ENCODE measurements at regions not wholly inside any gene's neighbourhood (a gene's known extent, or its start where the extent isn't known, plus 50 kb on each side); places are given as distances from the start of the nearest gene placed in this dataset.

DNA sequence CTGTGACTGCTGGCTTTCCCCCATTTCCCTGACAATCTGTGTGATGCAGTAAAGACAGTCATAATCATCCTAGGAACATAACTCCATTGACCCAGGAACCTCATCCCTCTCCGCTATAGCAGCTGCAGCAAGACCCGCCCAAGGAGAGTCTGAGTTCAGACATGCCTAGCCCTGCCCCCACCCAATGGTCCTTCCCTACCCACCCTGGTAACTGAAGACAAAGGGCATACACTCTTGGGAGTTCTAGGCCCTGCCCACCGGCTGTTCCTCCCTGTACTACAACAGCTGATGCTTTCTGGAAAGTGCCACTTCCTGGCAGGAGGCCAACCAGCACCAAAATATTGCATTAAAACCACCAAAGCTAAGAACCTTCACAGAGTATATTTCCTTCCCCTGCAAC is 1035.6 kb downstream of the C4orf33 start:
- Histone ChIP-seq H4K20me1 (ENCODE audit: control insufficient read depth, extremely low read depth, insufficient read depth, low read length) (no peaks in the 10 kb centered on the region), H3K36me3 (ENCODE audit: control insufficient read depth, insufficient read depth, low read length) (no peaks in the 10 kb centered on the region), H3K79me2 (ENCODE audit: control insufficient read depth, insufficient read depth, low read length) (no peaks in the 10 kb centered on the region), H2AFZ (ENCODE audit: low read length) (no peak overlapping the region), H3K4me2 (ENCODE audit: extremely low read depth, insufficient read depth, low read length) (no peak overlapping the region), H3K27ac (ENCODE audit: insufficient read depth, low read length) (no peak overlapping the region), H3K27me3 (ENCODE audit: control insufficient read depth, insufficient read depth, low read length) (no peaks in the 10 kb centered on the region), H3K4me3 (replicated peaks in 1 of 4; ENCODE audit: control extremely low read depth in 1 of 4, insufficient read depth in 1 of 4, low read depth in 3 of 4, low read length in 4 of 4) (no peak overlapping the region), H3K4me1 (ENCODE audit: control insufficient read depth, extremely low read depth, insufficient read depth, low read length) (no peaks in the 10 kb centered on the region), H3K9me3 (ENCODE audit: control insufficient read depth, insufficient read depth, low read depth, low read length) (no peaks in the 10 kb centered on the region), H3K9ac (ENCODE audit: insufficient read depth, low read length) (no peak overlapping the region)
- TF ChIP-seq EZH2 (IDR thresholded peaks at IDR 0.05; ENCODE audit: low read length, missing control alignments) = no peak
- TF ChIP-seq, protein P1, sequence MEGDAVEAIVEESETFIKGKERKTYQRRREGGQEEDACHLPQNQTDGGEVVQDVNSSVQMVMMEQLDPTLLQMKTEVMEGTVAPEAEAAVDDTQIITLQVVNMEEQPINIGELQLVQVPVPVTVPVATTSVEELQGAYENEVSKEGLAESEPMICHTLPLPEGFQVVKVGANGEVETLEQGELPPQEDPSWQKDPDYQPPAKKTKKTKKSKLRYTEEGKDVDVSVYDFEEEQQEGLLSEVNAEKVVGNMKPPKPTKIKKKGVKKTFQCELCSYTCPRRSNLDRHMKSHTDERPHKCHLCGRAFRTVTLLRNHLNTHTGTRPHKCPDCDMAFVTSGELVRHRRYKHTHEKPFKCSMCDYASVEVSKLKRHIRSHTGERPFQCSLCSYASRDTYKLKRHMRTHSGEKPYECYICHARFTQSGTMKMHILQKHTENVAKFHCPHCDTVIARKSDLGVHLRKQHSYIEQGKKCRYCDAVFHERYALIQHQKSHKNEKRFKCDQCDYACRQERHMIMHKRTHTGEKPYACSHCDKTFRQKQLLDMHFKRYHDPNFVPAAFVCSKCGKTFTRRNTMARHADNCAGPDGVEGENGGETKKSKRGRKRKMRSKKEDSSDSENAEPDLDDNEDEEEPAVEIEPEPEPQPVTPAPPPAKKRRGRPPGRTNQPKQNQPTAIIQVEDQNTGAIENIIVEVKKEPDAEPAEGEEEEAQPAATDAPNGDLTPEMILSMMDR (conservative IDR thresholded peaks at IDR 0.05 in 1 of 2, IDR thresholded peaks at IDR 0.05 in 1 of 2; ENCODE audit: low read depth in 1 of 2, low read length in 2 of 2) = no peak
- DNase-seq (ENCODE audit: low read depth in 2 of 2) = no peak

DNA sequence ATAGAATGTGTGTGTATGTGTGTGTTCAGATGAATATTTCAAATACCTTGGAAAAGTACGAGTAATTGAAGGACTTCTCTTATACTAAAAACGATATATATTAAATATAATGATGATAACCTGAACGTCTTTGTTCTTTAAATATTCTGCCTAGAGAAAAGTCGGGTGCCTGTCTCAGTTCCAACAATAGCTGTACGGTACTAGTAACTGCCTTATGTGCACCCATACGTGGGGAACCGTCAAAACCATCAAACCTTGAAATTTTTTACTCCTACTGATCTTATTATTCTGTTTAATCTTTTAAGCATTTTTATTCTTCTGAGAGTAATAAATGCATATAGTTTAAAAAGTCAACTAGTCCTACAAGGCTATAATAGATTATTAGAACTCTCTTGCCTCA is 1045.7 kb downstream of the C4orf33 start:
- Histone ChIP-seq H3K4me2 (ENCODE audit: extremely low read depth, insufficient read depth, low read length) (no peak overlapping the region), H3K79me2 (ENCODE audit: control insufficient read depth, insufficient read depth, low read length) (no peaks in the 10 kb centered on the region), H3K27ac (ENCODE audit: insufficient read depth, low read length) (no peak overlapping the region), H3K4me3 (replicated peaks in 1 of 4; ENCODE audit: control extremely low read depth in 1 of 4, insufficient read depth in 1 of 4, low read depth in 3 of 4, low read length in 4 of 4) (no peak overlapping the region), H3K9me3 (ENCODE audit: control insufficient read depth, insufficient read depth, low read depth, low read length) (no peaks in the 10 kb centered on the region), H4K20me1 (ENCODE audit: control insufficient read depth, extremely low read depth, insufficient read depth, low read length) (no peaks in the 10 kb centered on the region), H3K27me3 (ENCODE audit: control insufficient read depth, insufficient read depth, low read length) (no peaks in the 10 kb centered on the region), H3K4me1 (ENCODE audit: control insufficient read depth, extremely low read depth, insufficient read depth, low read length) (no peaks in the 10 kb centered on the region), H3K36me3 (ENCODE audit: control insufficient read depth, insufficient read depth, low read length) (no peaks in the 10 kb centered on the region), H3K9ac (ENCODE audit: insufficient read depth, low read length) (no peak overlapping the region), H2AFZ (ENCODE audit: low read length) (no peak overlapping the region)
- TF ChIP-seq EZH2 (IDR thresholded peaks at IDR 0.05; ENCODE audit: low read length, missing control alignments) = no peak
- TF ChIP-seq, protein P1 (conservative IDR thresholded peaks at IDR 0.05 in 1 of 2, IDR thresholded peaks at IDR 0.05 in 1 of 2; ENCODE audit: low read depth in 1 of 2, low read length in 2 of 2) = no peak
- no peak for DNase-seq (ENCODE audit: low read depth in 2 of 2)

DNA sequence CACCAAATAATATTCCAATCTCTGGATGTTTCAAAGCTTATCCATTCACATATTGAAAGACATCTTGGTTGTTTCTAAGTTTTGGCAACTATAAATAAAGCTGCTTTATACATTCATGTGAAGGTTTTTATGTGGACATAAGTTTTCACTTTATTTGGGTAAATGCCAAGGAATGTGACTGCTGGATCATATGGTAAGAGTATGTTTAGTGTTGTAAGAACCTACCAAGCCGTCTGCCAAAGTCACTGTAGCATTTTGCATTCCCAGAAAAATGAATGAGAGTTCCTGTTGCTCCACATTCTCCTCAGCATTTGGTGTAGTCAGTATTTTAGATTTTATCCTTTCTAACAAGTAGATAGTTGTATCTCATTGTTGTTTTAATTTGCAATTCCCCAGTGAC is 1047.7 kb downstream of the C4orf33 start:
- TF ChIP-seq EZH2 (IDR thresholded peaks at IDR 0.05; ENCODE audit: low read length, missing control alignments) = no peak
- TF ChIP-seq, protein P1 (conservative IDR thresholded peaks at IDR 0.05 in 1 of 2, IDR thresholded peaks at IDR 0.05 in 1 of 2; ENCODE audit: low read depth in 1 of 2, low read length in 2 of 2) = no peak
- Histone ChIP-seq H3K27ac (ENCODE audit: insufficient read depth, low read length) (no peak overlapping the region), H4K20me1 (ENCODE audit: control insufficient read depth, extremely low read depth, insufficient read depth, low read length) (no peaks in the 10 kb centered on the region), H3K36me3 (ENCODE audit: control insufficient read depth, insufficient read depth, low read length) (no peaks in the 10 kb centered on the region), H3K4me3 (replicated peaks in 1 of 4; ENCODE audit: control extremely low read depth in 1 of 4, insufficient read depth in 1 of 4, low read depth in 3 of 4, low read length in 4 of 4) (no peak overlapping the region), H3K9me3 (ENCODE audit: control insufficient read depth, insufficient read depth, low read depth, low read length) (no peaks in the 10 kb centered on the region), H3K4me2 (ENCODE audit: extremely low read depth, insufficient read depth, low read length) (no peak overlapping the region), H3K79me2 (ENCODE audit: control insufficient read depth, insufficient read depth, low read length) (no peaks in the 10 kb centered on the region), H3K9ac (ENCODE audit: insufficient read depth, low read length) (no peak overlapping the region), H3K4me1 (ENCODE audit: control insufficient read depth, extremely low read depth, insufficient read depth, low read length) (no peaks in the 10 kb centered on the region), H3K27me3 (ENCODE audit: control insufficient read depth, insufficient read depth, low read length) (no peaks in the 10 kb centered on the region), H2AFZ (ENCODE audit: low read length) (no peak overlapping the region)
- no peak for DNase-seq (ENCODE audit: low read depth in 2 of 2)

Measured in fibroblast of lung (primary cell).